ENCODE measurements at regions not wholly inside any gene's neighbourhood (a gene's known extent, or its start where the extent isn't known, plus 50 kb on each side); places are given as distances from the start of the nearest gene placed in this dataset.

DNA sequence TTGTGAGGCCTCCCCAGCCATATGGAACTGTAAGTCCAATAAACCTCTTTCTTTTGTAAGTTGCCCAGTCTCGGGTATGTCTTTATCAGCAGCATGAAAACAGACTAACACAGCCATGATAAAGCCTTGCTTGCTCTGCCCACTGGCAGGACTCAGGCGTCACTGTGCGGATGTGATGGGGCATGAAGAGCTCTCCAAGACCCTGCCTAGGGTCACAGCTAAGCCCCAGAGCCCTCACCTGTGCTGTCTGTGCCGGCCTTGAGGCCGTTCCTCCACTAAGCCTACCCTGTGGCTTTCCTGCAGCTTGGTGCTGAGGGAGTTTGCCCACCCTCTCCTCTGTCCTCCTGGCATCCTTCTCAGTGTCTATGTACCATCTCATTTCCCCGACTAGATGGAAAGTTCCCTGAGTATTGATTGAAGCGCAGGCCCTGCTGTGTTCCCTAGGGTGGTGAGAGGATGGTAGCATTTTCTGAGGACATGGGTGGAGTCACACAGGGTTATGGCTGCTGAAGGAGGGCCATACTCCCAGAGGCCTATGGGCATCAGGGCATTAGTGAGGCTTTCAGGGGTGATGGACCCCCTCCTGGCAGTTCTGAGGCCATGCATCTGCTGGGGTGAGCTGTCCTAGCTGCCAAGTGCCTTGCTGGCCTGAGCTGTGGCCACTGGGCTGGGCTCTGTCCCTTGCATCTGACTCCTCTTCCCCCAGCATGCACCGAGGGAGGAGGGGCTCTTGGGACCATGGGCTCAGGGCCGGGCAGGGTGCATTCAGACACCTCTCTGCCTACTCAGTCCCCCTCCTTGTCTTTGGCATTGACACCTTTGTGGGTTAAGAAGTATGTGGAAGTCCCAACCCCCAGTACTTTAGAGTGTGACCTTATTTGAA, 75.3 kb downstream of the TEX29 start:
- TF ChIP-seq POLR2A (IDR thresholded peaks at IDR 0.05) (no peak), POLR2AphosphoS5 (IDR thresholded peaks at IDR 0.05) (no peak)
- TF ChIP-seq, protein P1, sequence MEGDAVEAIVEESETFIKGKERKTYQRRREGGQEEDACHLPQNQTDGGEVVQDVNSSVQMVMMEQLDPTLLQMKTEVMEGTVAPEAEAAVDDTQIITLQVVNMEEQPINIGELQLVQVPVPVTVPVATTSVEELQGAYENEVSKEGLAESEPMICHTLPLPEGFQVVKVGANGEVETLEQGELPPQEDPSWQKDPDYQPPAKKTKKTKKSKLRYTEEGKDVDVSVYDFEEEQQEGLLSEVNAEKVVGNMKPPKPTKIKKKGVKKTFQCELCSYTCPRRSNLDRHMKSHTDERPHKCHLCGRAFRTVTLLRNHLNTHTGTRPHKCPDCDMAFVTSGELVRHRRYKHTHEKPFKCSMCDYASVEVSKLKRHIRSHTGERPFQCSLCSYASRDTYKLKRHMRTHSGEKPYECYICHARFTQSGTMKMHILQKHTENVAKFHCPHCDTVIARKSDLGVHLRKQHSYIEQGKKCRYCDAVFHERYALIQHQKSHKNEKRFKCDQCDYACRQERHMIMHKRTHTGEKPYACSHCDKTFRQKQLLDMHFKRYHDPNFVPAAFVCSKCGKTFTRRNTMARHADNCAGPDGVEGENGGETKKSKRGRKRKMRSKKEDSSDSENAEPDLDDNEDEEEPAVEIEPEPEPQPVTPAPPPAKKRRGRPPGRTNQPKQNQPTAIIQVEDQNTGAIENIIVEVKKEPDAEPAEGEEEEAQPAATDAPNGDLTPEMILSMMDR (IDR thresholded peaks at IDR 0.05 in 8 of 11, conservative IDR thresholded peaks at IDR 0.05 in 3 of 11), result no peak

Data from spleen (tissue), 7 donors.